NCI-H2029 (cell line): ENCODE measurements at regions not wholly inside any gene's neighbourhood (a gene's known extent, or its start where the extent isn't known, plus 50 kb on each side); places are given as distances from the start of the nearest gene placed in this dataset.
"Not testable (repeated sequence)": the region's sequence is repeated elsewhere in the genome, so short reads cannot be mapped to it uniquely, and the experiment has no call there.

Experiments used
- DNase-seq: peaks from one replicate; lab custom pipeline; 2025; lab: John Stamatoyannopoulos, UW

GRCh38 chr2:166381-166780 lies 97.5 kb downstream of the SH3YL1 start:
- DNase-seq: no peak

DNA sequence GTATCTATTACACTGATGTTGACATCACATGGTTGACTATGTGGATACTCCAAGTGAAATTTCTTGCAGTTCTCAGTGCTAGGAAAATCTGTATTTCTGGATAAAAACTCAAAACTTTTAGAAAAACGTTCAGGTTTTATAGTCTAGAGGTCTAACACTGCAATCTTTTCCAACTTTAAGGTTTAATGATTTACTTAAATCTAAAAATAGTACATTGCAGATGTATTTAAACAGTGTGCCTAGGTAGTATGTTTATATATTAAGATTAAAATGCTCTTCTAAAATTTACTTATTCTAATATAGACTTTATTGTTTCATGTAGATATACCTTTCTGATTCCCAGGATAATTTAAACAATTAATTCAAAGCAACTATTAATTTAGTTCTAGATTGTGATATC lies 98.3 kb downstream of the SH3YL1 start:
- no peak for DNase-seq

DNA sequence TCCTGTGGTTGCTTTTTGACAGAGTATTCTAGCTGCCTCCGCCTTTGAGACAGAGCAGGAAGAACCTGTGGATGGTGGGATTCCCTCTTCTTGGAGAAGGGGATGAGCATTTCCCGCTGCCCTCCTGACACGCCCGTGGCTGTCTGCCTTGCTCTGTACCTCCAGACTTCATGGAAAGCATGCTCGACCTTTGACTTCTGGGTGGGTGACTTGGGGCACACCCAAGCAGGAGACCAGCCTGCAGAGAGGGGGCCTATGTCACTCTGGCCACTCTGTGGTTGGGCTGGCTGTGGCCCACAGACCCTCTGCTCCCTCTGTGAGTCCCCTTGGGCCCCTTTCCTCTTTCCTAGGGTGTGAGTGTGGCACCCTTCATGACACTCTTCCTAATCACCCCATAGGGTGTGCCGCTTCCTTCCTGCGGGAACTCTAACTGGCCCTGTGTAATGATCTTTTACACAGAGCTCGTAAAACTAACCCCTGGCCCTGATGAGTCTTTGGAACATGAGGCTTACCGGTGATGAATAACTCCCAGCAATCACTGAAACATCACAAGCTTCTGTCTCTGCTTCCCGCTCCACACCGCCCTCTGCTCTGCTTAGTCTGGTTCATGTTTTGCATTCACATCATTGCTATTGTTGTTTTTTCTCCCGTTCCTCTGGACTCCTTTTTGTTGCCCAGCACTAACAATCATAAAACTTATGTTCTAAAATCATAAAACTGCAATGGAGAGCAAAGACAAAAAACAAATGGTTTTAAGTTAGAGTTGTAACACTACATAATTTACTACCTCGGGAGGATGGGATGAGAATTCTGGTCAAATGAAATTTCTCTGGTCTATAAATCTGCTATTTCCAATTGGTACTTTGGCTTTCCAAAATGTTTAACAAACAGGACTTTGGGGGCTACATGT lies 101.1 kb downstream of the SH3YL1 start:
- DNase-seq: no peak

DNA sequence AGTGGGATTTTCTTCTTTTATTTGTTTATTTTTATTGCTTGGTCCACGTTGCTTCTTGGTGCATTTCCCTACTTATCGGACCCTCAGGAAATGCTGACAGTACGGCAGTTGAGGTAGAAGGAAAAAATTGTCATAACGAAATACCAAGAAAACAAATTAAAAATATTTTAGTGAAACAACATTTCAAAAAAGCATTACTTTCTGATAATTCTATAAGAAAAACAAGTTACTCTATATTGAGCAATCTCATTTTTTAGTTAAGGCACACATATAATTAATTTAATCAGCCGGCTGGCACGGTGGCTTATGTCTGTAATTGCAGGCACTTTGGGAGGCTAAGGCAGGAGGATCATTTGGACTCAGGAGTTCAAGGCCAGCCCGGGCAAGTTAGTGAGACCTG lies 102.1 kb downstream of the SH3YL1 start:
- no peak for DNase-seq

DNA sequence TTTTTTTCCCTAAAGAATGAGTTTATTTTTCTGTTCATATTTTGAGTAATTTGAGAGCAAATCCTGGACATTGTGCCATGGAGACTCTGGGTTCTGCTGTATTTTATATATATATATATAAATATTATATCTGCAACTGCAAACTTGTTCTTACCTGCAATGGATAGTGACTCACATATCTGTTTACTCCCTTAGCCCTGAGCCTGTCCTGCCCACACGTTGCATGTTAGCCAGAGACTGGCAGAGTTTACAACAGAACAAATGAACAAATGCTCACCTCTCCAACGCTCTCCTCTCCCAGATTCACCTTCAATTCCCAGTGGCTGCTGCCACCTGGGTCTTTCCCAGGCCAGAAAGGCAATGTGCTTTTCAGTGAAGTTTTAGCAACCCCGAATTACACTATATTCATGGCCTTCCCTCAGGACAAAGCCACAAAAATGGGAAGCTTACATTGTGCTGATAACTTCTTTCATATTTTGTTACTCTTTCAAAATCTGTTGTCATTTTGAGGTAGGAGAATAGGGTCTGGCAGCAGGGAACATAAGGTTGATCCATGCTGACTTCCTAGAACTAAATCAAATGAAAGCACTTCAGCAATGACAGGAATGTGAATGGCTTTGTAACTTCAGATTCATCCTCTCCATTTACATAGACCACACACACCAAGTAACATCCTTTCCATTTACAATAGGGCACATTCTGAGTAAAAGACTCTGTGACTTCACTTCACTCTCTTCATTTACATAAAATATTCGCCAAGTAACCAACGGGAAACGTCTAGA lies 105.4 kb upstream of the FAM110C start:
- DNase-seq: no peak

DNA sequence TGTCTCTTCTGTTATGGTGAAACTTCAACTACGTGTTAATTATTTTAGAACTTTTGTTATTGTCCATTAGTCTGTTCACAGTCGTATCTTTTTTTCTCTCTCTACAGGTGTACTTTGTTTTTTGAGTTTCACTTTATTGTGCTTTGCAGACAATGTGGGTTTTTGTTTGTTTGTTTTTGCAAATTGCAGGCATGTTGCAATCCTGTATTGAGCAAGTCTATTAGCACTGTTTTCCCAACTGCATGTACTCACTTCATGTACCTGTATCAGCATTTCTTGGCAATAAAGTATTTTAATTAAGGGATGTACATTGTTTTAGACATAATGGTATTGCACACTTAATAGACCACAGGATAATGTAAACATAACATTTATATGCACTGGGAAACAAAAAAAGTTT lies 99.1 kb upstream of the FAM110C start:
- DNase-seq: no peak

DNA sequence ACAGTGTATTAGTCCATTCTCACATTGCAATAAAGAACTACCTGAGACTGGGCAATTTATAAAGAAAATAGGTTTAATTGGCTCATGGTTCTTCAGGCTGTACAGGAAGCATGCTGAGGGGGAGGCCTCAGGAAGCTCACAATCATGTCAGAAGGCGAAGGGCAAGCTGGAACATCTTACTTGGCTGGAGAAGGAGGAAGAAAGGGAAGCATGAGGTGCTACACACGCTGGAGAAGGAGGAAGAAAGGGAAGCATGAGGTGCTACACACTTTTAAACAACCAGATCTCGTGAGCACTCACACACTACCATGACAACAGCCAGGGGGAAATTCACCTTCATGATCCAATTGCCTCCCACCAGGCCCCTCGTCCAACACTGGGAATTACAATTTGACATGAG lies 95.3 kb upstream of the FAM110C start:
- DNase-seq: no peak

GRCh38 chr2:136666-137065 lies 90.4 kb upstream of the FAM110C start:
- DNase-seq: no peak

- DNase-seq: no peak
Observed at GRCh38 chr2:133675-134593, 87.6 kb upstream of the FAM110C start.

DNA sequence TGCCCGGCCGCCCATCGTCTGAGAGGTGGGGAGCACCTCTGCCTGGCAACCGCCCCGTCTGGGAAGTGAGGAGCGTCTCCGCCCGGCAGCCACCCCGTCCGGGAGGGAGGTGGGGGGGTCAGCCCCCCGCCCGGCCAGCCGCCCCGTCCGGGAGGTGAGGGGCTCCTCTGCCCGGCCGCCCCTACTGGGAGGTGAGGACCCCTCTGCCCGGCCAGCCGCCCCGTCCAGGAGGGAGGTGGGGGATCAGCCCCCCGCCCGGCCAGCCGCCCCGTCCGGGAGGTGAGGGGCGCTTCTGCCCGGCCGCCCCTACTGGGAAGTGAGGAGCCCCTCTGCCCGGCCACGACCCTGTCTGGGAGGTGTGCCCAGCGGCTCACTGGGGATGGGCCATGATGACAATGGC lies 80.5 kb upstream of the FAM110C start:
- DNase-seq: not testable (repeated sequence)

GRCh38 chr2:124241-124880 lies 78.1 kb upstream of the FAM110C start:
- no peak for DNase-seq

DNA sequence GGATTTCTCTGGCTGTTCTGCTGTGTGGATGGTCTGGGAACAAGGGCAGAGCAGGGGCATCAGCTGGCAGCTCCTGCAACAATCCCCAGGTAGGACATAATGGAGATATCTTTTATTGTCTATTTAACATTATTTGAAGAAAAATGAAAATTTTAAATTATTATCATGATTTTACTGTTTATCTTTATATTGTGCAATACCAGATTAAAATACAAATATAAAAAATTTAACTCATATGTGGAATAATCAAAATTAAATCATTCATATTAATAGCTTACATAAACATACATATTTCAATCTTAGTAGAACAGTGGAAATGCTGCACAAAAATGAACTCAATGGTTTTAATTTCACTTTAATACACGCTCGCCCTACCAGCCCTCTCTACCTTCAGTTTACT lies 70.6 kb upstream of the FAM110C start:
- no peak for DNase-seq

GRCh38 chr2:115303-115702 lies 69.0 kb upstream of the FAM110C start:
- DNase-seq: peak; percentile 4

GRCh38 chr2:114616-115015 lies 68.3 kb upstream of the FAM110C start:
- no peak for DNase-seq

DNA sequence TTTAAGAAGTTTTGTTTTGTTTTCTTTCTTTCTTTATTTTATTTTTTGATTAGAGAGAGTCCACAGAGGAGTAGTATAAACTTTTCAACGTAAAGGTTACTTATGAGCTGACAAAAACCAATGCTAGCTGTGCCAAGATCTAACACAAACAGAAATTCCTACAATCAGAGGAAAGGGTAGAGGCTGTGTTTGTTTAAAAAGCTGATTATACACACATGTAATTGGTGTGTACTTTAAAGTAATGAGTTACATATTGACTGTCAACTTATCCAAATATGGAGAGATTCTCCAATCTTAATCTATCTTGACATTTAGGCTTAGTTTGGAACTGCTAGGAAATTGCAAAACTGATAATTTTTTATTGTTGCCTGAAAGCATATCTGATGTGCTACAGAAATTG lies 63.7 kb upstream of the FAM110C start:
- no peak for DNase-seq

- DNase-seq: no peak
Observed at GRCh38 chr2:108920-109809, 62.9 kb upstream of the FAM110C start.

DNA sequence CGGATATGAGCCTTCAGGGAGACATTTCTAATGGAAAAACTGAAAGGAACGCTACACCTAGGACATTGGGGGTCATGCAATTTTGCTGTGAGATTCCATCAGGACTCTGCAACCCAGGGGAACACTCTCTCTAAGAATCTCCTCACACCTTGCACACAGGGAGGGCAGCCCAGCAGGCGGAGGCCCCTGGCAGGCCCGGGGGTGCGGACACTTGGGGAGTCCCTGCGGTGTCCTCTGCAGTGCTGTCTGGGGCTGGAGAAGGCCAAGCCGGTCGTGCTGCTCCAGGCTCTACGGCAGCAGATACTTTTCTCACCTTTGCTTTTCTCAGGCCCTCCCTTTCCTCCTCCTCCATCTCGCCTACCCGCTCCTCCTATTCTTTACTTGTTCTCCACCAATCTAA lies 54.7 kb upstream of the FAM110C start:
- DNase-seq: no peak
